ENCODE measurements at regions not wholly inside any gene's neighbourhood (a gene's known extent, or its start where the extent isn't known, plus 50 kb on each side); places are given as distances from the start of the nearest gene placed in this dataset.
"Not testable (repeated sequence)": the region's sequence is repeated elsewhere in the genome, so short reads cannot be mapped to it uniquely, and the experiment has no call there.

DNA sequence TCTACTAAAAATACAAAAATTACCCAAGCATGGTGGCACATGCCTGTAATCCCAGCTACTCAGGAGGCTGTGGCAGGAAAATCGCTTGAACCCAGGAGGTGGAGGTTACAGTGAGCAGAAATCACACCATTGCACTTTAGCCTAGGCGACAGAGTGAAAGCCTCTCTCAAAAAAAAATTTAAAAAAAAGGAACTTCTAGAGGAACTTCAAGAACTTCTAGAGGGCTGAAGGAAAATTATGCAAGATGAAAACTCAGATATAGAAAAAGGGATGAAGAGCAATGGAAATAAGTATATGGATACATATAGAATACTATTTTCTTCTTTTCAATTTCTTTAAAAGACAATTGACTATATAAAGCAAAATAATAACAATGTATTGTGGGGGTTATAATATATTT, 51.2 kb upstream of the PRR5 start:
- FAIRE-seq = no peak
- TF ChIP-seq TAF1 (IDR thresholded peaks at IDR 0.05; ENCODE audit: borderline replicate concordance, low read depth, low read length) (no peak), POLR2A (IDR thresholded peaks at IDR 0.05; ENCODE audit: low read depth, low read length) (no peak), POLR2AphosphoS5 (IDR thresholded peaks at IDR 0.05; ENCODE audit: low read depth, low read length) (no peak)
- DNase-seq (ENCODE audit: insufficient read length) = no peak

DNA sequence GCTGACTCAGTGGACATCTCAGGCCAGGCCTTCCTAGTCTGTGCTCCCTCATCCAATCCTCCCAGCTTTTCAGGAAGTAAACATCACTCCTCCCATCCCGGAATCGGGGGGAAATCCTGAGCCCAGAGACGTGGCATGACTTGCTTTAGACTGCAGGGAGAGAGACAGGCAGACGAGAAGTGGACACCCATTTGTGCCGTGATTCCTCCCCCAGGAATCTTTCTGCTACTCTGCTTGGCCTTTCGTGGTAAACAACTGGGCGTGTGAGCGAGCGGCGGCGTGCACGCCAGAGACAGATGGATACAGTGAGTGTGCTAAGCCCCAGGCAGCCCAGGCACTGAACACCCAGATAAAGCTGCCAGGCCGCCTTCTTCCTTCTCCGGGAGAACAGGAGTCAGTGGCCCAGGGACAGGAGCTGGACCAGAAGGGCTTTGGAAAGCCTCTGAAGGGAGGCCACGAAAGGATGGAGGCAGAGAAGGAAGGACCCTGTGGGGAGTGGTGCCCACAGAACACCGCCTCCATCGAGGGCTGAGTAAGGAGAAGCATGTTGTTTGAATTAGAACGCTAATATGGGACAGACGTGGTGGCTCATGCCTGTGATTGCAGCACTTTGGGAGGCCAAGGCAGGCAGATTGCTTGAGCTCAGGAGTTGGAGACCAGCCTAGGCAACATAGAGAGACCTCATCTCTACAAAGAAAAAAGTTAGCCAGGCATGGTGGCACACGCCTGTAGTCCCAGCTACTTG, 53.0 kb upstream of the PRR5 start:
- DNase-seq (ENCODE audit: insufficient read length) (no peak), FAIRE-seq (no peak)
- TF ChIP-seq POLR2A (IDR thresholded peaks at IDR 0.05; ENCODE audit: low read depth, low read length) (no peak), POLR2AphosphoS5 (IDR thresholded peaks at IDR 0.05; ENCODE audit: low read depth, low read length) (no peak), TAF1 (IDR thresholded peaks at IDR 0.05; ENCODE audit: borderline replicate concordance, low read depth, low read length) (no peak)

DNA sequence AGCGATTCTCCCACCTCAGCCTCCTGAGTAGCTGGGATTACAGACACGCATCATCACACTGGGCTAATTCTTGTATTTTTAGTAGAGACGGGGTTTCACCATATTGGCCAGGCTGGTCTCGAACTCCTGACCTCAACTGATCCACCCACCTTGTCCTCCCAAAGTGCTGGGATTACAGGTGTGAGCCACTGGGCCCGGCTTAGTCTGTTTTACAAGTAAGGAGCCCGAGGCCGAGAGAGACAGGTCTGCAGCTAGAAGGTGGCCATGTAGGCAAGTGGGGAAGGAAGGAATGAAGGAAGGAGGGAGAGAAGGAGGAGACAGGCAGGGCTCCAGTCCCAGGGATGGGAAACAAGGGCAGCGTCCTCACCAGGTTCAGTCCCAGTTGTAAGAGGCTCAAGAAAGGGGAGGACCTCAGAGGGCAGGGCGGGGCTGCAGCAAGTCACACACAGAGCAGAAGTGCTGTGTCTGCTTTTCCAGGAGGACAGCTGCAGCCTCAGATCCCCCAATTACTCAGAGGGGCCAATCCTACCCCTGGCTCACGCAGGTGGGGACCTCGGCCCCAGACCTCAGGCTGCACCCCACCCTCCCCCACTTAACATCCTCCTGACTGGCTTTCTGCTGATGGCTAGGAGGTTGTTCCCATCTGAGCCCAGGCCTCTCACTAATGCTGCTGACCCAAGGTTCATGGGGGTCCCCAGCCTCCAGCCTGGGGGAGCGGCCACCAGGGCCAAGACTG, 53.8 kb upstream of the PRR5 start:
- no peak for FAIRE-seq
- TF ChIP-seq POLR2A (IDR thresholded peaks at IDR 0.05; ENCODE audit: low read depth, low read length) = no peak
- DNase-seq (ENCODE audit: insufficient read length) = no peak

DNA sequence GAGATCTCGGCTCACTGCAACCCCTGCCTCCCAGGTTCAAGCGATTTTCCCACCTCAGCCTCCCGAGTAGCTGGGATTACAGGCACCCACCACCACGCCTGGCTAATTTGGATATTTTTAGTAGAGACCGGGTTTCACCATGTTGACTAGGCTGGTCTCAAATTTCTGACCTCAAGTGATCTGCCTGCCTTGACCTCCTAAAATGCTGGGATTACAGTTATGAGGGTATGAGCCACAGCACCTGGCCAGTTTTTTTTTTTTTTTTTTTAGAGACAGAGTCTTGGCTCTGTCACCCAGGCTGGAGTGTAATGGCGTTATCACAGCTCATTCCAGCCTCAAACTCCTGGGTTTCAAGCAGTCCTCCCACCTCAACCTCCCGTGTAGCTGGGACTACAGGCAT, 54.9 kb upstream of the PRR5 start:
- no peak for TF ChIP-seq POLR2AphosphoS5 (IDR thresholded peaks at IDR 0.05; ENCODE audit: low read depth, low read length)
- no peak for TF ChIP-seq TAF1 (IDR thresholded peaks at IDR 0.05; ENCODE audit: borderline replicate concordance, low read depth, low read length)
- TF ChIP-seq POLR2A (IDR thresholded peaks at IDR 0.05; ENCODE audit: low read depth, low read length) = no peak
- no peak for FAIRE-seq
- no peak for DNase-seq (ENCODE audit: insufficient read length)

DNA sequence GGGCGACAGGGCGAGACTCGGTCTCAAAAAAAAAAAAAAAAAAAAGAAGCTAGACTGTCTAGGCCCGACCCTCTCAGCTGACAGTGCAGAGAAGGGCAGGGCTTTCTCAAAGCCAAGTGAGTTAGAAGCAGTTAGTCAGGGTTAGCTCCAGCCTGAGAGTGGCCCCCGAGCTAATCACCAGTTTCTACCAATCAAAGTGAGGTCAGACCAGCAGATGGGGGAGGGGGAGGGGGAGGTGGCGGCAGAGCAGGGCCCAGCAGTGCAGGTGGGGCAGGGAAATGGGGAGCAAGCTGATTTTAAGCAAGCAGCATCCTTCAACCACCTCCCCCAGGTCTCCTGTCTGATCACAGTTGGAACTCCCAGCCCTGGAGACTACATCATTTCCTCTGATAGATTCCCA, 55.3 kb upstream of the PRR5 start:
- FAIRE-seq = no peak
- TF ChIP-seq POLR2AphosphoS5 (IDR thresholded peaks at IDR 0.05; ENCODE audit: low read depth, low read length) (no peak), POLR2A (IDR thresholded peaks at IDR 0.05; ENCODE audit: low read depth, low read length) (no peak), TAF1 (IDR thresholded peaks at IDR 0.05; ENCODE audit: borderline replicate concordance, low read depth, low read length) (no peak)
- no peak for DNase-seq (ENCODE audit: insufficient read length)

DNA sequence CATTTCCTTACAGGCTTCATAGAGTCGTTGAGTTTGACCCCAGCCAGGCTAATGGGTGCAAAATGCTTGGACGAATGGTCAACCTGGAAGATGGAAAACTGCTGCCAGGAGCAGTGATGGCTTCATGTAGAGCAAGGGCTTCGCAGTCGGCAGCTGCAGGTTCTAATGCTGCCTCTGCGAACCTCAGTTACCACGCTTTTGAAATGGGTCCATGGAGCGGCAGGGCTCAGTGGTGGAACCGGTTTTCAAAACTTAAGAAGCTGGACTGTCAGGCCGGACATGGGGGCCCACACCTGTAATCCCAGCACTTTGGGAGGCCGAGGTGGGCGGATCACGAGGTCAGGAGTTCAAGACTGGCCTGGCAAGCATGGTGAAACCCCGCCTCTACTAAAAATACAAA, 55.9 kb upstream of the PRR5 start:
- DNase-seq (ENCODE audit: insufficient read length) (no peak), FAIRE-seq (no peak)
- TF ChIP-seq TAF1 (IDR thresholded peaks at IDR 0.05; ENCODE audit: borderline replicate concordance, low read depth, low read length) (no peak), POLR2AphosphoS5 (IDR thresholded peaks at IDR 0.05; ENCODE audit: low read depth, low read length) (no peak), POLR2A (IDR thresholded peaks at IDR 0.05; ENCODE audit: low read depth, low read length) (no peak)

DNA sequence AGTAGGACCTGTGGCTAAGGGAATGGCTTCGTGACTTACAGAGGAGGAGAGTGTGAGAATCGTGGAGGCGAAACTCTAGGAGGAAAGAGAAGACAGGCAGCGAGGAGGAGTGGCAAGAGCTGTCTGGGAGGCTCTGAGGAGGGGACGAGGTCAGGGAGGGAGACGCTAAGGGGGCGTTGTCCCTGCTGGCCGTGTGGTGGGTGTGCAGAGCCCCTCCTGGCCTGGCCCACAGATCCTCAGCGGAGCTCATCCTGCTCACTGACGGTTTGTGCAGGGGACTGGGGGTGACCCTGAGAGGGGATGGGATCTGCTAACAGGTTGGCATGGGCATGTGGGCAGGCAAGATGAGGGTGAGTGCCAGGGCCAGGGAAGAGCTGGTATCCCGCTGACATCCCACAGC, 56.5 kb upstream of the PRR5 start:
- FAIRE-seq = no peak

DNA sequence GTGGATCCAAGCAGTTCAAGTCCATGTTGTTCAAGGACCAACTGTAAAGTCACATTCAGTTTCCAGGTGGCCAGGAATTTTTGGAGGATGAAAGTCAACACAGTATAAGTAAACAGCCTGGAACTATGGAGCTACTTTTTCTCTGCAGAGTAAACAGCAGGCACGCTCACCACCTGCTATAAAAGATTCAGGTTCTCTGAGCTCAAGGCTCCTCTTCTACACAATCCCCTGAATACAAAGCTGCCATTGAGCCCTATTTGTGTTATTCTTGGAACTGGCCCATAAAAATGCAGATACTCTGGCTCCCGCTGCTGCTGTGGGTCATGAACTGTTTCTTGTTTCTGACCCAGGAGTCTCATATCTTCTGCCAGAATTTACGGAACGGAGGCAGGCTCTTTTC, 56.9 kb upstream of the PRR5 start:
- FAIRE-seq = no peak
- TF ChIP-seq POLR2AphosphoS5 (IDR thresholded peaks at IDR 0.05; ENCODE audit: low read depth, low read length) (no peak), TAF1 (IDR thresholded peaks at IDR 0.05; ENCODE audit: borderline replicate concordance, low read depth, low read length) (no peak), POLR2A (IDR thresholded peaks at IDR 0.05; ENCODE audit: low read depth, low read length) (no peak)
- no peak for DNase-seq (ENCODE audit: insufficient read length)

More for the DNA sequence above, 56.5 kb upstream of the PRR5 start:
- TF ChIP-seq TAF1 (IDR thresholded peaks at IDR 0.05; ENCODE audit: borderline replicate concordance, low read depth, low read length) (no peak), POLR2AphosphoS5 (IDR thresholded peaks at IDR 0.05; ENCODE audit: low read depth, low read length) (no peak), POLR2A (IDR thresholded peaks at IDR 0.05; ENCODE audit: low read depth, low read length) (no peak)
- no peak for DNase-seq (ENCODE audit: insufficient read length)

DNA sequence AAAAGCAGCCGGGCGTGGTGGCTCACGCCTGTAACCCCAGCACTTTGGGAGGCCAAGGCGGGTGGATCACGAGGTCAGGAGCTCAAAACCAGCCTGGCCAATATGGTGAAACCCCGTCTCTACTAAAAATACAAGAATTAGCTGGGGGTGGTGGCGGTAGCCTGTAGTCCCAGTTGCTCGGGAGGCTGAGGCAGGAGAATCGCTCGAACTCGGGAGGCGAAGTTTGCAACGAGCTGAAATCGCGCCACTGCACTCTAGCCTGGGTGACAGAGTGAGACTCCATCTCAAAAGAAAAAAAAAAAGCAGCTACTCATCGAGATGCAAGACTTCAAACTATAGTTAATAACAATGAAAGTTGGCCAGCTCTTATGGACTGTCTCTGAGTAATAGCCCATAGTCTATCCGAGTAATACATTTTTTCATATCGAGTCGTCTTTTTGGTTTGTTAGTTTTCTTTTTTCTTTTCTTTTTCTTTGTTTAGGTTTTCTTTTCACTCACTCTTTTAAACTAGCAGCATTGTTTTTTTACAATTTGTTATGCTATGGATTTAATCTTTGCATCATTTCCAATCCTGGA, 58.4 kb upstream of the PRR5 start:
- FAIRE-seq; DNase-seq (ENCODE audit: insufficient read length): not testable (repeated sequence)

DNA sequence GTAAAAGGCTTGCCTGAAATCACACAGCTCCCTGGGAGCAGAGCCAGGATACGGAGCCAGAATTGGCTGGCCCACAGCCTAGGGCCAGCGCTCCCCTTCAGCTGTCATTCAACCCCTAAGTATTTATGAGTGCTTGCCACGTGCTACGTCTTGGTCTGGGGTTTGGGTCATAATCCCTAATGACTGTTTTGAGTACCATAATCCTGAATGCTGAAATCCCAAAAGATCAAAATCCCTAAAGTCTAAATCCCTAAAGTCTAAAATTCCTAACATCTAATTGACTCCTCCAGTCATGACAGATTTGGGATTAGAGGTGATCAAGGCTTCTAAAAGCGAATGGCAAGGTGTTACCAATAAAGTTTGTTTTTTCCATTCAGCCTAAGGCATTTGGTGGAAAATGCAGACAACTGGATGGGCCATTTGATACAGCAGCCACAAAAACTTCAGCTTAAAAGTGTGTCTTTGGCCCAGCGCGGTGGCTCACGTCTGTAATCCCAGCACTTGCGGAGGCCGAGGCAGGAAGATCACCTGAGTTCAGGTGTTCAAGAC, 59.8 kb upstream of the PRR5 start:
- no peak for FAIRE-seq
- no peak for TF ChIP-seq POLR2A (IDR thresholded peaks at IDR 0.05; ENCODE audit: low read depth, low read length)
- no peak for TF ChIP-seq POLR2AphosphoS5 (IDR thresholded peaks at IDR 0.05; ENCODE audit: low read depth, low read length)
- TF ChIP-seq TAF1 (IDR thresholded peaks at IDR 0.05; ENCODE audit: borderline replicate concordance, low read depth, low read length) = no peak
- DNase-seq (ENCODE audit: insufficient read length) = no peak

DNA sequence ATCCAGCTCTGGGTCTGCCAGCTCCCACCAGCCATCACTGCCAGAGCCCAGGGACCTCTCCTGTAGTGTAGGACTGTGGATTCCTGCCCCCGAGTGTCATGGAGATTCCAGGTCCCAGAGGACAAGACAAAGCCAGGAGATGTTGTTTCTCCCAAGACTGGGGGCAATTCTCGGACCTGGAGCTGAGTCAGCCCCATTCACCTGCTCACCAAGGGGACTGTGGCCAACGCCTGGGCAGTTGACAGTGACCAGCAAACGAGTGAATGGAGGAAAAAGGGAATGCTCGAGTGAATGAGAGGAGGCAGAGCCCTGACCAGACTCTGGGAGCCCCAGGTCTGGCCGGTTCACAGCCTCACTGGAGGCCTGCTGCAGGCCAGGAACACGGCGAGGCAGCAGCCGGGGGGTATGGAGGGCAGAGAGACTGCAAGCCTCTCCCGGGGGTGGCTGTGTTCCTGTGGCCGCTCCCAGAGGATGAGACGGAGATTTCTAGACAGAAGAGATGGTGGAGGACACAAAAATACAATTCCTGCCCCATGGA, 61.3 kb upstream of the PRR5 start:
- DNase-seq (ENCODE audit: insufficient read length) = no peak
- FAIRE-seq = no peak
- TF ChIP-seq POLR2AphosphoS5 (IDR thresholded peaks at IDR 0.05; ENCODE audit: low read depth, low read length) = no peak
- TF ChIP-seq POLR2A (IDR thresholded peaks at IDR 0.05; ENCODE audit: low read depth, low read length) = no peak
- no peak for TF ChIP-seq TAF1 (IDR thresholded peaks at IDR 0.05; ENCODE audit: borderline replicate concordance, low read depth, low read length)
